ENCODE measurements at regions not wholly inside any gene's neighbourhood (a gene's known extent, or its start where the extent isn't known, plus 50 kb on each side); places are given as distances from the start of the nearest gene placed in this dataset.

- no peak for TF ChIP-seq CTCF (tag by site-specific recombination; IDR thresholded peaks at IDR 0.05)
- TF ChIP-seq ZBTB49 (tag by site-specific recombination; IDR thresholded peaks at IDR 0.05; ENCODE audit: low read depth), result no peak
- no peak for TF ChIP-seq ZBTB8A (tag by site-specific recombination; IDR thresholded peaks at IDR 0.05)
- no peak for TF ChIP-seq ZNF146 (tag by site-specific recombination; IDR thresholded peaks at IDR 0.05)
- no peak for TF ChIP-seq ZBTB26 (tag by site-specific recombination; optimal IDR thresholded peaks at IDR 0.05)
- TF ChIP-seq GLIS1 (tag by site-specific recombination; IDR thresholded peaks at IDR 0.05), result no peak
- no peak for TF ChIP-seq WT1 (tag by site-specific recombination; IDR thresholded peaks at IDR 0.05)
- no peak for TF ChIP-seq ZNF16 (tag by site-specific recombination; IDR thresholded peaks at IDR 0.05; ENCODE audit: low read depth)
- no peak for TF ChIP-seq KLF10 (tag by site-specific recombination; IDR thresholded peaks at IDR 0.05)
Measured at GRCh38 chr9:14480526-14480925, 166.6 kb upstream of the NFIB start.
